HepG2 (cell line): ENCODE measurements at regions not wholly inside any gene's neighbourhood (a gene's known extent, or its start where the extent isn't known, plus 50 kb on each side); places are given as distances from the start of the nearest gene placed in this dataset.

Experiments
- ATAC-seq: fragments of 200-7000 bp; cut with Tn5 transposase; 3 replicates; pipeline ENCODE4 v1.9.1; 2020; ENCODE audit warnings: mild to moderate bottlenecking, moderate library complexity
- BruUV-seq: library from RNA; stranded (reverse); fragments of 400-500 nt; replicated peaks from 2 replicates; lab custom pipeline; 2021; lab: Mats Ljungman, UMichigan
- CTCF ChIA-PET: fragments of 300-600 bp; formaldehyde crosslinking; extraction: SDS; loops from one replicate; lab custom pipeline; 2021; ENCODE audit warnings: low total read pairs, inconsistent platforms, low intra/inter-chr PET ratio; lab: Yijun Ruan, JAX
- POLR2A ChIA-PET: fragments of 350-600 bp; sonication (Branson Sonifier 250); formaldehyde crosslinking; loops from one replicate; lab custom pipeline; 2020; ENCODE audit warnings: antibody characterized with exemption, inconsistent platforms; lab: Yijun Ruan, JAX
- DNase-seq: peaks from one replicate; pipeline ENCODE4 v3.0.0-alpha.2; 2015; ENCODE audit warnings: low spot score
- FAIRE-seq: peaks from 3 replicates; lab custom pipeline; 2011; peaks lifted over from hg19 to GRCh38; lab: Jason Lieb, UNC
- H2AFZ ChIP-seq: one replicate; pipeline ENCODE4 v1.6.1; 2011; ENCODE audit warnings: low read length, inconsistent platforms
- H3K27ac ChIP-seq: fragments of 300-600 bp; 3 replicates; pipeline ENCODE4 v1.8.0; 2011; ENCODE audit warnings: mixed run types, mild to moderate bottlenecking, mixed read lengths, low read length, inconsistent platforms; ENCODE audit not compliant: insufficient read depth; ENCODE audit errors: extremely low read length
- H3K27me3 ChIP-seq, 2 experiments: fragments of 200-600 bp in 1 of 2; 2 replicates in 1 of 2; 3 replicates in 1 of 2; pipeline versions ENCODE4 v1.6.0 to v1.8.0; 2011; ENCODE audit warnings: low read length in 2 of 2, mild to moderate bottlenecking in 2 of 2, moderate library complexity in 2 of 2, inconsistent platforms in 1 of 2; ENCODE audit not compliant: insufficient read depth in 2 of 2, control insufficient read depth in 1 of 2
- H3K36me3 ChIP-seq, 2 experiments: fragments of 200-600 bp in 1 of 2; replicated peaks in 1 of 2; 2 replicates in 1 of 2; 3 replicates in 1 of 2; pipeline versions ENCODE4 v1.5.1 to v1.8.0; 2011; ENCODE audit warnings: low read length in 2 of 2, inconsistent platforms in 1 of 2; ENCODE audit not compliant: insufficient read depth in 2 of 2, control insufficient read depth in 1 of 2
- H3K4me1 ChIP-seq: 2 replicates; pipeline ENCODE4 v1.5.1; 2012; ENCODE audit warnings: low read length, inconsistent platforms; ENCODE audit not compliant: insufficient read depth
- H3K4me2 ChIP-seq: 2 replicates; pipeline ENCODE4 v1.6.0; 2011; ENCODE audit warnings: low read depth, low read length, inconsistent platforms
- H3K4me3 ChIP-seq, 3 experiments: fragments of 200-600 bp in 1 of 3; sonication (generic), shearing (Covaris generic) in 1 of 3; replicated peaks in 1 of 3; 2 replicates each; pipeline ENCODE4 v1.5.1; 2011 to 2016; ENCODE audit warnings: low read length in 3 of 3, inconsistent platforms in 2 of 3, low read depth in 2 of 3, mild to moderate bottlenecking in 2 of 3, control low read depth in 1 of 3, mixed read lengths in 1 of 3; ENCODE audit not compliant: insufficient read depth in 1 of 3
- H3K79me2 ChIP-seq: one replicate; pipeline ENCODE4 v1.6.1; 2011; ENCODE audit warnings: low read length, inconsistent platforms; ENCODE audit not compliant: insufficient read depth
- H3K9ac ChIP-seq: 2 replicates; pipeline ENCODE4 v1.6.0; 2011; ENCODE audit warnings: mild to moderate bottlenecking, low read depth, low read length, inconsistent platforms; ENCODE audit not compliant: insufficient read depth
- H3K9me3 ChIP-seq: 2 replicates; pipeline ENCODE4 v1.5.1; 2012; ENCODE audit warnings: mild to moderate bottlenecking, low read length
- H4K20me1 ChIP-seq: 2 replicates; pipeline ENCODE4 v1.6.0; 2011; ENCODE audit warnings: inconsistent platforms, mild to moderate bottlenecking, low read length, moderate library complexity; ENCODE audit not compliant: insufficient read depth
- CBFB ChIP-seq: sonication (generic); formaldehyde crosslinking; IDR thresholded peaks from 2 replicates; pipeline ENCODE4 v1.4.0; 2020; ENCODE audit warnings: missing genetic modification reagents
- CEBPG ChIP-seq: IDR thresholded peaks from 2 replicates; pipeline ENCODE4 v1.6.1; 2016
- FLYWCH1 ChIP-seq: sonication (generic); formaldehyde crosslinking; IDR thresholded peaks from 2 replicates; pipeline ENCODE4 v1.8.1; 2023; ENCODE audit warnings: mild to moderate bottlenecking, missing genetic modification reagents
- MEIS2 ChIP-seq: sonication (generic); formaldehyde crosslinking; IDR thresholded peaks from 2 replicates; pipeline ENCODE4 v1.9.0; 2021; ENCODE audit warnings: mild to moderate bottlenecking, missing genetic modification reagents
- NBN ChIP-seq: fragments of 450-650 bp; conservative IDR thresholded peaks from 2 replicates; pipeline ENCODE4 v1.6.1; 2017
- SMAD9 ChIP-seq: sonication (generic); formaldehyde crosslinking; IDR thresholded peaks from 2 replicates; pipeline ENCODE4 v1.5.1; 2020; ENCODE audit warnings: mild to moderate bottlenecking, missing genetic modification reagents
- YEATS4 ChIP-seq: sonication (generic); formaldehyde crosslinking; IDR thresholded peaks from 2 replicates; pipeline ENCODE4 v1.4.0; 2020; ENCODE audit warnings: missing genetic modification reagents, borderline replicate concordance
- ZFP82 ChIP-seq: sonication (generic); formaldehyde crosslinking; IDR thresholded peaks from 2 replicates; pipeline ENCODE4 v1.5.1; 2020; ENCODE audit warnings: mild to moderate bottlenecking, missing genetic modification reagents, borderline replicate concordance
- ZNF12 ChIP-seq: sonication (generic); formaldehyde crosslinking; IDR thresholded peaks from 2 replicates; pipeline ENCODE4 v1.5.0; 2020; ENCODE audit warnings: missing genetic modification reagents
- ZNF234 ChIP-seq: sonication (generic); formaldehyde crosslinking; conservative IDR thresholded peaks from 2 replicates; pipeline ENCODE4 v1.5.1; 2020; ENCODE audit warnings: mild to moderate bottlenecking, missing genetic modification reagents
- ZNF557 ChIP-seq: sonication (generic); formaldehyde crosslinking; IDR thresholded peaks from 2 replicates; pipeline ENCODE4 v1.4.0; 2020; ENCODE audit warnings: missing genetic modification reagents
- ZNF782 ChIP-seq: sonication (generic); formaldehyde crosslinking; IDR thresholded peaks from 2 replicates; pipeline ENCODE4 v1.4.0; 2020; ENCODE audit warnings: missing genetic modification reagents, mild to moderate bottlenecking, borderline replicate concordance
- WGBS: methylation state at CpG from one replicate; pipeline ENCODE4 v1.1.6; 2017; ENCODE audit warnings: low lambda C conversion rate; 5-methylcytosine and 5-hydroxymethylcytosine counted together
- in situ Hi-C: cut with HindIII; loops from 2 replicates; pipeline ENCODE4 v1.10.0; 2017; ENCODE audit warnings: low pct_unique_long_range_greater_than_20kb; ENCODE audit not compliant: extremely low pct_ligation_motif_present
- intact Hi-C: fragments of 100-400 bp; cut with micrococcal nuclease; formaldehyde crosslinking; loops from one replicate; pipeline ENCODE4 v1.10.0; 2022; ENCODE audit not compliant: unreplicated experiment
- TF ChIP-seq, protein P1 (sequence below): sonication (generic); formaldehyde crosslinking; IDR thresholded peaks from 2 replicates; pipeline ENCODE4 v1.4.0; 2020; ENCODE audit warnings: mild to moderate bottlenecking, missing genetic modification reagents

DNA sequence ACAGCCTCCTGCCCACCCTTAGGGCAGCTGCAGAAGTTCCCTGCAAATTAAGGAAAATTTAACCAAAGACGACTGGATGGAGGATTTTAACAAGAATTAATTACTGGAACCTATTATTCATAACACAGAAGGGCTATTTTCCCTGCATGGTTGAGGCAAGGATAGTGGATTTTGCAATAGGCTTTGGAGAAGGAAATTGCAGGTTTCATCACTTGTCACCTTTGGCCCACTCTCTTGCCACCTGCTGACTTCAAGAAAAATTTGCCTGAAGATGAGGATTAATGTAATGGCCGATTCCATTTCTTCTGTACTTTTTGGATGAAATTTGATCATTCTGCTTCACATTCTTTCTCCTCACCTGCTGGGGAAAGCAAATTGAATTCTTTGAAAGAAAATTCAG, 261.7 kb downstream of the FGF9 start:
- H2AFZ ChIP-seq = no peak overlapping the region
- no peaks in the 10 kb centered on the region for H3K4me1 ChIP-seq
- H3K4me3 ChIP-seq = no peak overlapping the region
- no peak for FAIRE-seq
- H3K36me3 ChIP-seq = no peaks in the 10 kb centered on the region
- no peaks in the 10 kb centered on the region for H4K20me1 ChIP-seq
- in situ Hi-C loops = no loop called here
- intact Hi-C loops = no loop called here
- H3K27me3 ChIP-seq = no peaks in the 10 kb centered on the region; a peak in 2 of 5 replicates
- no peak overlapping the region for H3K27ac ChIP-seq
- no peak for ATAC-seq
- H3K79me2 ChIP-seq = no peaks in the 10 kb centered on the region
- ChIA-PET CTCF (no interaction called here), POLR2A (no interaction called here)
- WGBS = 6% methylated on average over 2 of the region's 2 CpGs
- H3K4me2 ChIP-seq = no peak overlapping the region
- H3K9ac ChIP-seq = no peak overlapping the region
- DNase-seq = no peak
- TF ChIP-seq NBN = no peak
- TF ChIP-seq CEBPG (CRISPR knock-in tag) = no peak
- TF ChIP-seq CBFB = no peak
- TF ChIP-seq FLYWCH1 (CRISPR knock-in tag) = no peak
- no peak for TF ChIP-seq ZNF557 (CRISPR knock-in tag)
- no peak for TF ChIP-seq MEIS2
- TF ChIP-seq ZNF12 (CRISPR knock-in tag) = no peak
- TF ChIP-seq YEATS4 (CRISPR knock-in tag) = no peak
- TF ChIP-seq ZNF782 (CRISPR knock-in tag) = no peak
- TF ChIP-seq ZNF234 = no peak
- H3K9me3 ChIP-seq = no peaks in the 10 kb centered on the region
- no TSS peak for BruUV-seq

DNA sequence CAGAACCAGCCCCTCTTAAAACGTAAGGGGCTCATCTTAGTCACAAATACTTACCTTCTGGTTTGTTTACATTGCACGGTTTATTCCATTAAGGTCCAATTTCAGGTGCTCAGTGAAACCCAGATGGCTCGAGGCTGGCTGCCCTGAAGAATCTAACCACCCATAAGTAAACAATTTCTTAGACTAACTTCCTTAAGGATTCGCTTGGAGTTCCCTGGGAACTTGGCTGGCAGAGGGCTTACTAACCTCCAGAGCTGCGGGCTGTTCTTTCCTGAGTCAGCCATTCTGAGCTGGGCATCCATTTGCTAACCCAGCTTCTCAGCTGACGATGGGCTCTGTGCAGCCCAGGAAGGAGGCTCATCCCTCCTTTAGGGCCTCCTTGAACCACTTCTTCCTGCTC, 262.1 kb downstream of the FGF9 start:
- intact Hi-C loops = no loop called here
- Histone ChIP-seq H2AFZ (no peak overlapping the region), H3K27me3 (no peaks in the 10 kb centered on the region; a peak in 2 of 5 replicates), H3K36me3 (no peaks in the 10 kb centered on the region), H3K9me3 (no peaks in the 10 kb centered on the region), H3K27ac (no peak overlapping the region), H4K20me1 (no peaks in the 10 kb centered on the region), H3K4me1 (no peaks in the 10 kb centered on the region), H3K4me3 (no peak overlapping the region), H3K4me2 (no peak overlapping the region), H3K79me2 (no peaks in the 10 kb centered on the region), H3K9ac (no peak overlapping the region)
- WGBS = 3% methylated on average over 4 of the region's 6 CpGs
- ATAC-seq = no peak
- BruUV-seq = no TSS peak
- CTCF ChIA-PET = no interaction called here
- no peak for FAIRE-seq
- DNase-seq = no peak
- POLR2A ChIA-PET = no interaction called here
- in situ Hi-C loops = no loop called here
- TF ChIP-seq ZFP82 (CRISPR knock-in tag) = no peak
- no peak for TF ChIP-seq SMAD9 (CRISPR knock-in tag)
- TF ChIP-seq, protein P1, sequence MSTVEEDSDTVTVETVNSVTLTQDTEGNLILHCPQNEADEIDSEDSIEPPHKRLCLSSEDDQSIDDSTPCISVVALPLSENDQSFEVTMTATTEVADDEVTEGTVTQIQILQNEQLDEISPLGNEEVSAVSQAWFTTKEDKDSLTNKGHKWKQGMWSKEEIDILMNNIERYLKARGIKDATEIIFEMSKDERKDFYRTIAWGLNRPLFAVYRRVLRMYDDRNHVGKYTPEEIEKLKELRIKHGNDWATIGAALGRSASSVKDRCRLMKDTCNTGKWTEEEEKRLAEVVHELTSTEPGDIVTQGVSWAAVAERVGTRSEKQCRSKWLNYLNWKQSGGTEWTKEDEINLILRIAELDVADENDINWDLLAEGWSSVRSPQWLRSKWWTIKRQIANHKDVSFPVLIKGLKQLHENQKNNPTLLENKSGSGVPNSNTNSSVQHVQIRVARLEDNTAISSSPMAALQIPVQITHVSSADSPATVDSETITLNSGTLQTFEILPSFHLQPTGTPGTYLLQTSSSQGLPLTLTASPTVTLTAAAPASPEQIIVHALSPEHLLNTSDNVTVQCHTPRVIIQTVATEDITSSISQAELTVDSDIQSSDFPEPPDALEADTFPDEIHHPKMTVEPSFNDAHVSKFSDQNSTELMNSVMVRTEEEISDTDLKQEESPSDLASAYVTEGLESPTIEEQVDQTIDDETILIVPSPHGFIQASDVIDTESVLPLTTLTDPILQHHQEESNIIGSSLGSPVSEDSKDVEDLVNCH (CRISPR knock-in tag) = no peak
